Hematopoietic multipotent progenitor cell treated with erythropoietin and hydrocortisone succinate and interleukin-3 and kit ligand, for 4 days (in vitro differentiated cells): ENCODE measurements at regions not wholly inside any gene's neighbourhood (a gene's known extent, or its start where the extent isn't known, plus 50 kb on each side); places are given as distances from the start of the nearest gene placed in this dataset.

Experiments
- DNase-seq: peaks from one replicate; pipeline ENCODE4 v3.0.0-alpha.2; 2015

- DNase-seq, result no peak
Observed at GRCh38 chr3:76011121-76011520, 225.8 kb upstream of the ZNF717 start.

GRCh38 chr3:76015496-76015895, 230.1 kb upstream of the ZNF717 start:
- no peak for DNase-seq

GRCh38 chr3:76016111-76016510, 230.8 kb upstream of the ZNF717 start:
- DNase-seq, result no peak

- DNase-seq, result no peak
Observed at GRCh38 chr3:76016769-76017439, 231.6 kb upstream of the ZNF717 start.

GRCh38 chr3:76021376-76021775, 236.0 kb upstream of the ZNF717 start:
- DNase-seq, result no peak

- peak; percentile 29 for DNase-seq
Observed at GRCh38 chr3:76024640-76025039, 239.3 kb upstream of the ZNF717 start.

- no peak for DNase-seq
Observed at GRCh38 chr3:76025561-76025960, 240.2 kb upstream of the ZNF717 start.

GRCh38 chr3:76026379-76026778, 241.0 kb upstream of the ZNF717 start:
- no peak for DNase-seq

- DNase-seq, result no peak
Observed at GRCh38 chr3:76028774-76029173, 243.4 kb upstream of the ZNF717 start.

- DNase-seq, result no peak
Observed at GRCh38 chr3:76034649-76035048, 249.3 kb upstream of the ZNF717 start.

- DNase-seq, result no peak
Observed at GRCh38 chr3:76035117-76035516, 249.8 kb upstream of the ZNF717 start.

GRCh38 chr3:76038949-76039348, 253.6 kb upstream of the ZNF717 start:
- DNase-seq, result no peak

- DNase-seq, result no peak
Observed at GRCh38 chr3:76039431-76039830, 254.1 kb upstream of the ZNF717 start.

- no peak for DNase-seq
Observed at GRCh38 chr3:76040946-76041345, 255.6 kb upstream of the ZNF717 start.

- DNase-seq, result no peak
Observed at GRCh38 chr3:76043746-76044145, 258.4 kb upstream of the ZNF717 start.

GRCh38 chr3:76044601-76045600, 259.6 kb upstream of the ZNF717 start:
- peak; percentile 61 for DNase-seq

- DNase-seq, result no peak
Observed at GRCh38 chr3:76047368-76047767, 262.0 kb upstream of the ZNF717 start.

GRCh38 chr3:76049776-76050175, 264.4 kb upstream of the ZNF717 start:
- DNase-seq, result no peak

- no peak for DNase-seq
Observed at GRCh38 chr3:76051145-76051544, 265.8 kb upstream of the ZNF717 start.

- no peak for DNase-seq
Observed at GRCh38 chr3:76054404-76054803, 269.1 kb upstream of the ZNF717 start.

GRCh38 chr3:76061654-76062053, 276.3 kb upstream of the ZNF717 start:
- no peak for DNase-seq

GRCh38 chr3:76063019-76063418, 277.7 kb upstream of the ZNF717 start:
- DNase-seq, result no peak

- DNase-seq, result no peak
Observed at GRCh38 chr3:76063811-76064210, 278.5 kb upstream of the ZNF717 start.

- no peak for DNase-seq
Observed at GRCh38 chr3:76065964-76066363, 280.6 kb upstream of the ZNF717 start.
